ENCODE measurements at regions not wholly inside any gene's neighbourhood (a gene's known extent, or its start where the extent isn't known, plus 50 kb on each side); places are given as distances from the start of the nearest gene placed in this dataset.

DNA sequence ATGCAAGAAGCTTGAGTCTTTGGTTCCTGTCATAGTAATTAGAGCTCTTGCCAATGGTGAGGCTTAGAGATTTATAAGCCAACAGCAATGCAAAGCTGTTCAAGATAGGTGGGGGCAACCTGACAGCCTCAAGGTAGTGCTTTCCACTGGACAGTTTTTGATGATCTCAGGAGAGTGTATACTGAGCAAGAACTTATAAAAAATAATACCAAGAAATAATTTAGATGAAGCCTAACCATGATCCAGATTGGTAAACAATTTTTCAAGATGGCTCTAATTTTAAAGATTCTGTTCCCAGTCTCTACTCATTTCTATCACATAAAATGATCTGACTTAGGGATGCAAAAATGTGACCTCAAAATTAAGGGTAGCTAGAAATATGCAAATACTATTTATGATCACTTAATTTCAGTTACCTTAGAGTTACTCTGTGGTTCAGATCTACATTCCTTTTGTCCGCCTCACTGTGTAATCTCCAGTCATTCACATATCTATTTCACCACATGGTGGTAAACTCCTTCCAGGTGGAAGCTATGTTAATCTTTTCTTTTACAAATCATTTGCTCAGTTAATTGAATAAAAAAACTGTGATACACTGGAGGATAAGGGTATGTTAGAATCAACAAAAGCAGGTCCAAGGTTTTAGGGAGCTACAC lies 1228.0 kb upstream of the C9orf72 start:
- TF ChIP-seq POLR2A (IDR thresholded peaks at IDR 0.05) = no peak
- no peak for TF ChIP-seq CTCF (IDR thresholded peaks at IDR 0.05)

All from lower leg skin (tissue), 3 donors.